Peyer's patch (tissue), 4 donors: ENCODE measurements at regions not wholly inside any gene's neighbourhood (a gene's known extent, or its start where the extent isn't known, plus 50 kb on each side); places are given as distances from the start of the nearest gene placed in this dataset.

ENCODE experiments used
- DNase-seq, 3 donors: peaks; one replicate each; pipeline ENCODE4 v3.0.0-alpha.2; 2017 to 2019
- H3K27ac ChIP-seq, 4 donors: fragments of 200-600 bp; sonication (generic); one replicate each; pipeline ENCODE4 v1.5.1; 2016 to 2019
- H3K27me3 ChIP-seq, 2 donors: fragments of 200-600 bp; sonication (generic); one replicate each; pipeline ENCODE4 v1.5.1; 2019
- H3K36me3 ChIP-seq, 3 donors: fragments of 200-600 bp; sonication (generic); one replicate each; pipeline ENCODE4 v1.5.1; 2016 to 2019
- H3K4me1 ChIP-seq, 4 donors: fragments of 200-600 bp; sonication (generic); one replicate each; pipeline ENCODE4 v1.5.1; 2016 to 2019
- H3K4me3 ChIP-seq, 4 donors: fragments of 200-600 bp; sonication (generic); 1 replicate in 3 of 4; 2 replicates in 1 of 4; pipeline ENCODE4 v1.5.1; 2016 to 2019; ENCODE audit warnings: mild to moderate bottlenecking in 1 of 4
- H3K9me3 ChIP-seq, 4 donors: fragments of 200-600 bp; sonication (generic); one replicate each; pipeline ENCODE4 v1.5.1; 2016 to 2019; ENCODE audit warnings: mild to moderate bottlenecking in 1 of 4
- POLR2A ChIP-seq, 2 donors: fragments of 450-650 bp; IDR thresholded peaks; one replicate each; pipeline ENCODE4 v1.5.1; 2017; ENCODE audit warnings: antibody characterized with exemption in 2 of 2, mild to moderate bottlenecking in 2 of 2, moderate library complexity in 2 of 2
- TF ChIP-seq, protein P1 (sequence below), 6 experiments: fragments of 450-650 bp in 4 of 6; fragments of 200-600 bp in 2 of 6; sonication (generic) in 1 of 6; IDR thresholded peaks; one replicate each; pipeline ENCODE4 v1.5.1; 2017 to 2019; ENCODE audit warnings: antibody characterized with exemption in 6 of 6, mild to moderate bottlenecking in 3 of 6, moderate library complexity in 1 of 6

DNA sequence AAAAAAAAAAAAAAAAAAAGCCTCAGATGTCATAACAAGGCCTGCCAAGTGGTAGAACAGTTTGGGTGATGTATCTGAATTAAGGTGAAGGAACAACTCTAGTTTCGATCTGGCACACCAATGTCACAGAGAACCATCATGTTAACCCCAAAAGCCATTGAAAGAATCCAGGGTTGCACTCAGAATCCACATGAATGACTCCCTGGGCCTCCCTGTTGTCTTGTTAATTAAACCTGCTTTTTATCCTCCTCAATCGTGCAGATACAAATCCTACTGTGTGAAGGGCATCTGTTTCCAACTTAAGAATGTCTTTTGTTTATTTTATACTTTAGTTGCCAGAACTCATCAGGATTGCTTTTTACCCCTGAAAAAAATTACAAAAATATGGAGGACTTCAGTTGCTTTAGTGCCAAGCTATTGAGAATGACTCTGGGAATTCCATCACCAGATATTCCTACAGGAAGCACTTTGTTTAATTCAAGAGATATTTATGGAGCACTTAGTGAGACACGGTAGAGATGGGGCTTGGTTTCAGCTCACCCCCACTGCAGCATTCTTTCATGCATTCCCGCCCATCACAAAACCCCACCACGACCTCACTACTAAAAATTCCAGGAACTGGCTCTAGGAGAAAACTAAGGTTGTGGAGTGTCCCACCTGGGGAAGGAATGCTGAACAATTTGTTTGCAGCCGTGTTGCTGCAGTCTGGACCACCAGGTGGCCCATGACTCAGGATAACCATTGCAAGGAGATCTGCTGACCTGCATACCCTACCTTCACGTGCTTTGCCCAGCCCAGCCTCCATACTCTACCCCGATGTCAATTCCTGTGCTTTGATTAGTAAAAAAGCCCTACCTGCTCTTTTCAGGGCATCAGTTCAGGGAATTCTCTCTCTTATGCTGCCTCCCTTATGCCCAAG, 63.8 kb upstream of the GPRC5B start:
- Histone ChIP-seq H3K9me3 (no peaks in the 10 kb centered on the region), H3K27ac (no peak overlapping the region), H3K4me1 (no peaks in the 10 kb centered on the region), H3K4me3 (no peak overlapping the region), H3K36me3 (no peaks in the 10 kb centered on the region), H3K27me3 (no peaks in the 10 kb centered on the region)
- no peak for DNase-seq
- TF ChIP-seq, protein P1, sequence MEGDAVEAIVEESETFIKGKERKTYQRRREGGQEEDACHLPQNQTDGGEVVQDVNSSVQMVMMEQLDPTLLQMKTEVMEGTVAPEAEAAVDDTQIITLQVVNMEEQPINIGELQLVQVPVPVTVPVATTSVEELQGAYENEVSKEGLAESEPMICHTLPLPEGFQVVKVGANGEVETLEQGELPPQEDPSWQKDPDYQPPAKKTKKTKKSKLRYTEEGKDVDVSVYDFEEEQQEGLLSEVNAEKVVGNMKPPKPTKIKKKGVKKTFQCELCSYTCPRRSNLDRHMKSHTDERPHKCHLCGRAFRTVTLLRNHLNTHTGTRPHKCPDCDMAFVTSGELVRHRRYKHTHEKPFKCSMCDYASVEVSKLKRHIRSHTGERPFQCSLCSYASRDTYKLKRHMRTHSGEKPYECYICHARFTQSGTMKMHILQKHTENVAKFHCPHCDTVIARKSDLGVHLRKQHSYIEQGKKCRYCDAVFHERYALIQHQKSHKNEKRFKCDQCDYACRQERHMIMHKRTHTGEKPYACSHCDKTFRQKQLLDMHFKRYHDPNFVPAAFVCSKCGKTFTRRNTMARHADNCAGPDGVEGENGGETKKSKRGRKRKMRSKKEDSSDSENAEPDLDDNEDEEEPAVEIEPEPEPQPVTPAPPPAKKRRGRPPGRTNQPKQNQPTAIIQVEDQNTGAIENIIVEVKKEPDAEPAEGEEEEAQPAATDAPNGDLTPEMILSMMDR (IDR thresholded peaks at IDR 0.05): no peak
- no peak for TF ChIP-seq POLR2A (IDR thresholded peaks at IDR 0.05)

DNA sequence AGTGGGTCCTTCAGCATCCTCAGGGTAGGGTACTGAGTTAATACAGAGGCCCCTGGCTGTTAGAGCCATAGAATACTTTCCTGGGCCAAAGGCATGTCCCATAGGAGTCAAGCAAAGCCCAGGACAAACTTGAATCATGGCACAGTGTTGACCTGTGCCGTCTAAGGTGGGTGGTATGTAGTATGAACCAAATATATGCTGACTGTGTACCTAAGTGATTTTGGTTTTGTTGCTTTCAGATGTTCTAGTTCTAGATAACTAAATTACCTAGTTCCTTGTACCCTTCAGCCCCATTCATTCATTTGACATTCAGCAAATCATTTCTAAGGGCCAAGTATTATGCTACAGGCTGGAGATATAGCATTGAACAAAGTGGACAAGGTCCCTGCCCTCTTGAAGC, 61.3 kb upstream of the GPRC5B start:
- TF ChIP-seq POLR2A (IDR thresholded peaks at IDR 0.05): no peak
- TF ChIP-seq, protein P1 (IDR thresholded peaks at IDR 0.05): no peak
- no peak overlapping the region for H3K4me3 ChIP-seq

DNA sequence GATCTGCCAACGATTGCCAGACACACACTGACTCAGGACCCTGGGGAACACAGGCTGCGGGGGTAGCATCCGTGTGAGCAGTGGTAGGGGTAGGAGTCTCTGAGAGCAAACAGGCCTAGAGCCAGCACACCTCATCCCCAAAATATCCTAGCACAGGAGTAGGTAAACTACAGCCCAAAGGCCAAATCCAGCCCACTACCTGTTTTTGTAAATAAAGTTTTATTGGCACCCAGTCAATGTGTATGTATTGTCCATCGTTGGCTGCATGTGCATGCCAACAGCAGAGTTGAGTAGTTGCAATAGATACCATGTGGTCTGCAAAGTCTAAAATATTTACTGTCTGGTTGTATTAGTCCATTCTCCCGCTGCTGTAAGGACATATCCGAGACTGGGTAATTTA, 55.5 kb upstream of the GPRC5B start:
- H3K27ac ChIP-seq: no peak overlapping the region
- H3K36me3 ChIP-seq: no peaks in the 10 kb centered on the region
- H3K27me3 ChIP-seq: no peaks in the 10 kb centered on the region
- no peaks in the 10 kb centered on the region for H3K9me3 ChIP-seq
- no peak overlapping the region for H3K4me3 ChIP-seq
- no peak for DNase-seq
- H3K4me1 ChIP-seq: no peaks in the 10 kb centered on the region
- TF ChIP-seq, protein P1 (IDR thresholded peaks at IDR 0.05): no peak
- TF ChIP-seq POLR2A (IDR thresholded peaks at IDR 0.05): no peak

More for the DNA sequence above, 61.3 kb upstream of the GPRC5B start:
- Histone ChIP-seq H3K4me1 (no peaks in the 10 kb centered on the region), H3K9me3 (no peaks in the 10 kb centered on the region), H3K27me3 (no peaks in the 10 kb centered on the region), H3K27ac (no peak overlapping the region), H3K36me3 (no peaks in the 10 kb centered on the region)
- DNase-seq: no peak

DNA sequence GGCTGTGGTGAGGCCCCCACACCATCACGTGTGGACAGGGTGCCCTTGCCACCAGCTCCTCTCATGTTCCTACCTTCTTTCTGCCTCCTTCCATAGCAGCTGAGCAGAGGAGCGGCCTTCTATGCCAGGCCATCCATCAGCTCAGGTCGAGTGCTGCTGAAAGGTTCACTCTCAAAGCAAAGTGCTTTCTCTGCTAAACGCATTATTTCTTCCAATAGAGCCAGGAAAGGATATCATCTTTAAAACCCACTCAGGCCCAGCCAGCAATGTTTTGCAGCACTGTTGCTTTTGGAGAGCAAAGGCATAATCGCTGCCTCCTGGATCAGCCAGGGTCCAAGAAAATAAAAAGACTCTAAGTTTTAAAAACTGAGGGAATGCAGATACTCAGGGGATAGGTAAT, 54.9 kb upstream of the GPRC5B start:
- Histone ChIP-seq H3K9me3 (no peaks in the 10 kb centered on the region), H3K4me3 (no peak overlapping the region), H3K4me1 (no peaks in the 10 kb centered on the region), H3K27me3 (no peaks in the 10 kb centered on the region), H3K27ac (no peak overlapping the region), H3K36me3 (no peaks in the 10 kb centered on the region)
- DNase-seq: no peak
- TF ChIP-seq, protein P1 (IDR thresholded peaks at IDR 0.05): no peak
- TF ChIP-seq POLR2A (IDR thresholded peaks at IDR 0.05): no peak

DNA sequence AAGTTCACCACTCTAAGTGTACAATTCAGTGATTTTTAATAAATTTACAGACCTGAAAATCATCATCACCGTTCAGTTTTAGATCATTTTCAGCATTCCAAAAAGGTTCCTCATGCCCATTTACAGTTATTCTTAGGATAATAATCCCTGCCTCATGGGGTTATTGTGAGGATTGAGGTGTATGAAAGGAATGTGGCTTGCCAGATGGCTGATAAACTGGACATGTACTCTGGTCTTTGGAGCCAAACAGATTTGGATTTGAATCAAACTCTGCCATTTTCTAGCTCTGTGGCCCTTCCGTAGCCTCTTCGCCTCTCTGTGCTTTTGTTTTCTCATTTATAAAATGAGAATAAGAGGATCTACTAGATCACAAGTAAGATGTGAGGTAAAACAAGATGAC, 53.9 kb upstream of the GPRC5B start:
- Histone ChIP-seq H3K4me1 (no peaks in the 10 kb centered on the region), H3K36me3 (no peaks in the 10 kb centered on the region), H3K9me3 (no peaks in the 10 kb centered on the region), H3K27ac (no peak overlapping the region), H3K4me3 (no peak overlapping the region), H3K27me3 (no peaks in the 10 kb centered on the region)
- no peak for DNase-seq
- TF ChIP-seq, protein P1 (IDR thresholded peaks at IDR 0.05): no peak
- no peak for TF ChIP-seq POLR2A (IDR thresholded peaks at IDR 0.05)
